KMS-11 (cell line): ENCODE measurements at regions not wholly inside any gene's neighbourhood (a gene's known extent, or its start where the extent isn't known, plus 50 kb on each side); places are given as distances from the start of the nearest gene placed in this dataset.

Source experiments
- H2AFZ ChIP-seq: fragments of 200-600 bp; sonication (generic); 2 replicates; pipeline ENCODE4 v1.6.1; 2016; ENCODE audit warnings: antibody characterized with exemption, mixed run types, low read depth
- H3K27ac ChIP-seq: fragments of 200-600 bp; sonication (generic); 2 replicates; pipeline ENCODE4 v1.6.1; 2016; ENCODE audit warnings: mild to moderate bottlenecking, mixed run types
- H3K27me3 ChIP-seq: fragments of 200-600 bp; sonication (generic); 2 replicates; pipeline ENCODE4 v1.6.1; 2017; ENCODE audit warnings: mild to moderate bottlenecking, low read depth, mixed run types, moderate library complexity; ENCODE audit not compliant: insufficient read depth
- H3K36me3 ChIP-seq: fragments of 200-600 bp; sonication (generic); 2 replicates; pipeline ENCODE4 v1.6.1; 2017; ENCODE audit warnings: mild to moderate bottlenecking, mixed run types; ENCODE audit not compliant: insufficient read depth
- H3K4me1 ChIP-seq: fragments of 200-600 bp; sonication (generic); 2 replicates; pipeline ENCODE4 v1.6.1; 2016; ENCODE audit warnings: mild to moderate bottlenecking, low read depth, mixed run types; ENCODE audit not compliant: poor library complexity, severe bottlenecking
- H3K4me2 ChIP-seq: fragments of 200-600 bp; sonication (generic); 2 replicates; pipeline ENCODE4 v1.7.0; 2016; ENCODE audit warnings: mild to moderate bottlenecking, mixed run types
- H3K4me3 ChIP-seq: fragments of 200-600 bp; sonication (generic); IDR thresholded peaks from 2 replicates; pipeline ENCODE4 v1.6.1; 2017; ENCODE audit warnings: low read depth, low read length, mixed read lengths; ENCODE audit not compliant: insufficient read depth
- H3K79me2 ChIP-seq: fragments of 200-600 bp; sonication (generic); 2 replicates; pipeline ENCODE4 v1.6.1; 2016; ENCODE audit warnings: low read depth, mixed run types; ENCODE audit not compliant: insufficient read depth
- H3K9ac ChIP-seq: fragments of 200-600 bp; sonication (generic); 2 replicates; pipeline ENCODE4 v1.6.1; 2016; ENCODE audit warnings: mild to moderate bottlenecking, mixed run types
- H4K20me1 ChIP-seq: fragments of 200-600 bp; sonication (generic); 2 replicates; pipeline ENCODE4 v1.6.1; 2016; ENCODE audit warnings: mild to moderate bottlenecking, mixed run types; ENCODE audit not compliant: insufficient read depth
- TF ChIP-seq, protein P1 (sequence below): fragments of 200-600 bp; sonication (generic); conservative IDR thresholded peaks from 2 replicates; pipeline ENCODE4 v1.6.1; 2017; ENCODE audit warnings: low read depth, mild to moderate bottlenecking, antibody characterized with exemption, low read length, moderate library complexity, mixed read lengths

DNA sequence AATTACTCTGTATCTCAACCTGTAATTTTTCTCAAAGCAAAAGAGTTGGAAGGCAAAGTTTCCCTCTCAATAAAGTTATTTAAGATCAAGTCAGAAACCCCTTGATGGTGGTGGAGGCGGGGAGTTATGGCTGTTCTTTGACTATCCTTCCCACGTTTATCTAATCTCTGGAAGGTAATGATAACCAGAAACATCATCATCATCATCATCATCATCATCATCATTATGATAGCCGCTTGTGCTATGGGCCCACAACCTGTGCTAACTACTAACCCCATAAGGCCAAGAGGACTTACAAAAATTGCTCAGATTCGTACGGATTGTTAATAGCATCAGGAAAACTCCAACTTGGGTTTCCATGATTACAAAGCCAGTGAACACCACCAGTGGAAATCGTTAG lies 502.3 kb downstream of the SH2D4B start:
- TF ChIP-seq, protein P1, sequence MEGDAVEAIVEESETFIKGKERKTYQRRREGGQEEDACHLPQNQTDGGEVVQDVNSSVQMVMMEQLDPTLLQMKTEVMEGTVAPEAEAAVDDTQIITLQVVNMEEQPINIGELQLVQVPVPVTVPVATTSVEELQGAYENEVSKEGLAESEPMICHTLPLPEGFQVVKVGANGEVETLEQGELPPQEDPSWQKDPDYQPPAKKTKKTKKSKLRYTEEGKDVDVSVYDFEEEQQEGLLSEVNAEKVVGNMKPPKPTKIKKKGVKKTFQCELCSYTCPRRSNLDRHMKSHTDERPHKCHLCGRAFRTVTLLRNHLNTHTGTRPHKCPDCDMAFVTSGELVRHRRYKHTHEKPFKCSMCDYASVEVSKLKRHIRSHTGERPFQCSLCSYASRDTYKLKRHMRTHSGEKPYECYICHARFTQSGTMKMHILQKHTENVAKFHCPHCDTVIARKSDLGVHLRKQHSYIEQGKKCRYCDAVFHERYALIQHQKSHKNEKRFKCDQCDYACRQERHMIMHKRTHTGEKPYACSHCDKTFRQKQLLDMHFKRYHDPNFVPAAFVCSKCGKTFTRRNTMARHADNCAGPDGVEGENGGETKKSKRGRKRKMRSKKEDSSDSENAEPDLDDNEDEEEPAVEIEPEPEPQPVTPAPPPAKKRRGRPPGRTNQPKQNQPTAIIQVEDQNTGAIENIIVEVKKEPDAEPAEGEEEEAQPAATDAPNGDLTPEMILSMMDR = no peak
- H3K27me3 ChIP-seq = no peaks in the 10 kb centered on the region
- no peaks in the 10 kb centered on the region for H4K20me1 ChIP-seq
- H3K79me2 ChIP-seq = no peaks in the 10 kb centered on the region
- no peak overlapping the region for H3K4me3 ChIP-seq
- no peak overlapping the region for H3K4me2 ChIP-seq
- no peak overlapping the region for H2AFZ ChIP-seq
- no peak overlapping the region for H3K27ac ChIP-seq
- H3K4me1 ChIP-seq = no peaks in the 10 kb centered on the region
- H3K36me3 ChIP-seq = no peaks in the 10 kb centered on the region
- no peak overlapping the region for H3K9ac ChIP-seq

DNA sequence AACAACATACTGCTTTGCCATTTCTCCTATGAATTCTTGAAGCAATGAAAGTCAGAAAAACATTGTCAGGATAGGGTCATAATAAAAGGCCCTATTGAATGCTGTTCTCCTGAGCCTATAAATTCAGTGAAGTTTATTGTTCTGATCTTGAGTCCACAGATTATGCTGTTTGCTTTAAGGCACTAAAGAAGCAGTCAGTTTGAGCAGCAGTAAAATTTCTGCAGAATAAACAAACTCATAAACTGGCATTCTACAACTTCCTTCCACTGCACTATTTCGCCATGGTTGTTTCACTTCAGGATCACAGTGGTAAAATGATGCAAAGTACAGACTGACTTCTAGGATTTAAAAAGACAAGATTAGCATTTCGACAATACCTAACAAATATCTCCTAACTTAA lies 503.2 kb downstream of the SH2D4B start:
- H3K27me3 ChIP-seq = no peaks in the 10 kb centered on the region
- H3K4me3 ChIP-seq = no peak overlapping the region
- TF ChIP-seq, protein P1 = no peak
- H3K4me1 ChIP-seq = no peaks in the 10 kb centered on the region
- no peak overlapping the region for H3K27ac ChIP-seq
- H3K4me2 ChIP-seq = no peak overlapping the region
- H3K79me2 ChIP-seq = no peaks in the 10 kb centered on the region
- no peak overlapping the region for H3K9ac ChIP-seq
- H3K36me3 ChIP-seq = no peaks in the 10 kb centered on the region
- H2AFZ ChIP-seq = no peak overlapping the region
- no peaks in the 10 kb centered on the region for H4K20me1 ChIP-seq

- H4K20me1 ChIP-seq = no peaks in the 10 kb centered on the region
- H3K4me1 ChIP-seq = no peaks in the 10 kb centered on the region
- no peak overlapping the region for H3K9ac ChIP-seq
- H3K4me3 ChIP-seq = no peak overlapping the region
- H2AFZ ChIP-seq = no peak overlapping the region
- H3K4me2 ChIP-seq = no peak overlapping the region
- H3K79me2 ChIP-seq = no peaks in the 10 kb centered on the region
- no peaks in the 10 kb centered on the region for H3K36me3 ChIP-seq
- no peaks in the 10 kb centered on the region for H3K27me3 ChIP-seq
- H3K27ac ChIP-seq = no peak overlapping the region
- TF ChIP-seq, protein P1 = no peak
These were observed 504.9 kb downstream of the SH2D4B start for GRCh38 chr10:81042647-81043046.

DNA sequence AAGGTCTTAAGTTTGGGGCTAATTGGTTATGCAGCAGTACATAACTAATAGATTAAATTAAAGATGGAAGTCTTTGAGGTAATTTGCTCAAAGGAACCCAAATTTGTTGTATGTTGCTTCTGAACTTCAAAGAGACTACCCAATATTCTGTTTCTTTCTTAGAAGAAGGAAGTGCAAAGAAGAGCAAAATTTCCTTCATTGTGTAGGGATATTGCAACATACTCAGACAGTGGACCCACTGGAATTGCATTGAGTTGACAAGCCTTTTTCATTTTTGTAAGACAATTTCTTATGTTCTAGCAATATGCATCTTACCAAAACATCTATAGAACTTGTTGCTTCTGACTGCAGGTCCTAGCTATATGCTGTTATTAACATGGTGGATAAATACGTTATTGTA lies 527.8 kb downstream of the SH2D4B start:
- TF ChIP-seq, protein P1 = no peak
- Histone ChIP-seq H3K27ac (no peak overlapping the region), H3K4me3 (no peak overlapping the region), H2AFZ (no peak overlapping the region), H3K9ac (no peak overlapping the region), H4K20me1 (no peaks in the 10 kb centered on the region), H3K27me3 (no peaks in the 10 kb centered on the region), H3K4me1 (no peaks in the 10 kb centered on the region), H3K36me3 (no peaks in the 10 kb centered on the region), H3K79me2 (no peaks in the 10 kb centered on the region), H3K4me2 (no peak overlapping the region)
